Skeletal muscle satellite cell (primary cell): ENCODE measurements at regions not wholly inside any gene's neighbourhood (a gene's known extent, or its start where the extent isn't known, plus 50 kb on each side); places are given as distances from the start of the nearest gene placed in this dataset.
"Not testable (repeated sequence)": the region's sequence is repeated elsewhere in the genome, so short reads cannot be mapped to it uniquely, and the experiment has no call there.

Experiments used
- H3K27me3 ChIP-seq: 2 replicates; pipeline ENCODE4 v1.7.0; 2013; ENCODE audit warnings: low read length; ENCODE audit not compliant: control insufficient read depth, insufficient read depth
- H3K36me3 ChIP-seq: 2 replicates; pipeline ENCODE4 v1.7.0; 2013; ENCODE audit warnings: mild to moderate bottlenecking, control low read depth, low read length; ENCODE audit not compliant: insufficient read depth
- H3K4me1 ChIP-seq: 2 replicates; pipeline ENCODE4 v1.7.0; 2013; ENCODE audit warnings: low read length; ENCODE audit not compliant: control insufficient read depth, insufficient read depth
- H3K4me2 ChIP-seq: 2 replicates; pipeline ENCODE4 v1.7.0; 2013; ENCODE audit warnings: mild to moderate bottlenecking, low read length
- H3K4me3 ChIP-seq: 2 replicates; pipeline ENCODE4 v1.7.0; 2013; ENCODE audit warnings: low read length
- H3K9ac ChIP-seq: 2 replicates; pipeline ENCODE4 v1.7.0; 2013; ENCODE audit warnings: mild to moderate bottlenecking, low read depth, low read length, moderate library complexity
- H3K9me3 ChIP-seq: replicated peaks from 2 replicates; pipeline ENCODE4 v1.7.0; 2013; ENCODE audit warnings: mild to moderate bottlenecking, control low read depth, low read length

- Histone ChIP-seq H3K4me1 (no peaks in the 10 kb centered on the region), H3K9me3 (no peaks in the 10 kb centered on the region), H3K4me3 (no peak overlapping the region), H3K4me2 (no peak overlapping the region), H3K9ac (no peak overlapping the region), H3K36me3 (no peaks in the 10 kb centered on the region), H3K27me3 (no peaks in the 10 kb centered on the region)
Observed at GRCh38 chr9:32161209-32161608, 223.2 kb upstream of the ACO1 start.

GRCh38 chr9:32161720-32162119, 222.7 kb upstream of the ACO1 start:
- H3K9ac ChIP-seq, result no peak overlapping the region
- H3K9me3 ChIP-seq, result no peaks in the 10 kb centered on the region
- no peak overlapping the region for H3K4me2 ChIP-seq
- no peak overlapping the region for H3K4me3 ChIP-seq
- H3K36me3 ChIP-seq, result no peaks in the 10 kb centered on the region
- H3K4me1 ChIP-seq, result no peaks in the 10 kb centered on the region
- no peaks in the 10 kb centered on the region for H3K27me3 ChIP-seq

DNA sequence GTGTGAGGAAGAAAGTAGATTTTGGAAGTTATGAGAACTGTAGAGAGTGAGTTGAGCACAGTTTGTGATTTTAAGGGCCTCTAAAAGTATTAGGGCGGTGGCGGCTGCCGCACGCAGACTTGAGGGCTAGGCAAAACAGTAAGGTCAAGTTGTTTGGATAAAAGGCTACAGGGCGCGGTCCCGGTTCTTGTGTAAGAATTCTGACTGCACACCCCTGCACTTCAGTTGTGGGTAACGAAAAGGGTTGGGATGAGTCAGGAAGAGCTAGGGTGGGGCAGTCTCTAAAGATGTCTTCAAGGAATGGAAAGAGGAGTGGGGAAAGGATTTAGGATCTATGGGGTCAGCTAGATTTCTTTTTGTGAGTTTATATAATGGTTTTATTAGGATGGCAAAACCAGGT, 218.1 kb upstream of the ACO1 start:
- not testable (repeated sequence) for H3K4me3 ChIP-seq, H3K9me3 ChIP-seq, H3K4me1 ChIP-seq, H3K27me3 ChIP-seq, H3K9ac ChIP-seq, H3K4me2 ChIP-seq, H3K36me3 ChIP-seq

DNA sequence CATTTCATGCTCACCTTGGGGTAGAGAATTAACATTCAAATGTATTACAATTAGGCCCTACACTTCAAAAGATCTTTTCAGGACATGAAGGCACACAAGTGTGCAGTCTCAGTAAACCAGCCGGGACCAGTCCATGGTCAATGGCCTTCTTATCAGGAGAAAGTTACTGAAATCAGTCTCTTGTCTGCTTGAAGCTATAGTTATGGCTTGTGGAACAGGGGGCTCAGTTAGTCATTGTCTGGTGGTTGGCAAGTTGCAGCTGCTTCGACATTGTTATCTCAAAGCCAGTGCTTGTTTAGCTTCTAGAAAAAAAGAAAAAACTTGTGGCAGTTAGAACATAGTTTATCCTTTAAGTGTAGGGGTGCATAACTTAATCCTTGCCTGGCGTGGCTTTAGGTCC, 213.1 kb upstream of the ACO1 start:
- Histone ChIP-seq H3K9ac (no peak overlapping the region), H3K27me3 (no peaks in the 10 kb centered on the region), H3K36me3 (no peaks in the 10 kb centered on the region), H3K4me1 (no peaks in the 10 kb centered on the region), H3K4me2 (no peak overlapping the region), H3K4me3 (no peak overlapping the region), H3K9me3 (peaks cover 6% of the 10 kb centered on the region)

- Histone ChIP-seq H3K27me3 (no peaks in the 10 kb centered on the region), H3K9me3 (peaks cover 6% of the 10 kb centered on the region), H3K4me3 (no peak overlapping the region), H3K9ac (no peak overlapping the region), H3K36me3 (no peaks in the 10 kb centered on the region), H3K4me1 (no peaks in the 10 kb centered on the region), H3K4me2 (no peak overlapping the region)
Observed at GRCh38 chr9:32172256-32172655, 212.2 kb upstream of the ACO1 start.

DNA sequence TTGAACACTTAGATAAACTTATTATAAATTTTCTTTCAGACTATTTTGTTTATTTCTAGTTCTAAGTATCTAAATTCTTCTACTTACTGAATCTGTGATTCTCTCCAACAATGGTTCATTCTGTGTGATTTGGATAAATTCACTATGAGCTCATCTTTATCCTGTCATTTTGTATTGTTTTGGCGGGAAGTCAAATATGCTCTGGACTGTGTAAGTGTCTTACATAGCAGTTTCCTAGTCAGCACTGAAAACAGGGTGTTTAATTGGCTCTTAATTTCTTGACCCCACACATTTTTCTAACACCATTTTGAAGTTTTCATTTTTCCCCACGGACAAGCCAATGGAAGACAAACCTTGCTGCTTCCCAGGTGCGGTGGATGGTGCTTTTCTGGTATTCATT, 207.0 kb upstream of the ACO1 start:
- peaks cover 4% of the 10 kb centered on the region for H3K9me3 ChIP-seq
- no peak overlapping the region for H3K4me3 ChIP-seq
- no peak overlapping the region for H3K4me2 ChIP-seq
- H3K9ac ChIP-seq, result no peak overlapping the region
- H3K27me3 ChIP-seq, result no peaks in the 10 kb centered on the region
- no peaks in the 10 kb centered on the region for H3K36me3 ChIP-seq
- no peaks in the 10 kb centered on the region for H3K4me1 ChIP-seq

DNA sequence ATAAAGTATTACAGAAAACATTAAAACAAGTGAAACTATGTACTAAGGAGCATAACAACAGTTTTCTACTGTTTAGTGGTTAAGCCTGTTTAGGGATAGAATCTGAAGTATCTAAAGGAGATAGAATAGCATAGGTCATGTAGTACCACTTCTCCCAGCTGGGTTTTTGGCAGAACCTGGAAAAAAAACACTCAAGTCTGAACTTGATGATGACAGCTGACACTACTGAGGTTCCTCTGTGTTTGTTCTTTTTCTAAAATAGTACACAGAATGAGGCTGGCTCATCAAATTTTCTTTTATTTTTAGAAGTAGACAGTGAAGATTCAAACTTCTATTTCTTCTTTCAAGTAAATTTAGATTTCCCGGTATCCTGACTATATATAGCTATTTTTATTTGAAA, 203.8 kb upstream of the ACO1 start:
- Histone ChIP-seq H3K9me3 (no peaks in the 10 kb centered on the region), H3K4me3 (no peak overlapping the region), H3K36me3 (no peaks in the 10 kb centered on the region), H3K4me2 (no peak overlapping the region), H3K9ac (no peak overlapping the region), H3K27me3 (no peaks in the 10 kb centered on the region), H3K4me1 (no peaks in the 10 kb centered on the region)

DNA sequence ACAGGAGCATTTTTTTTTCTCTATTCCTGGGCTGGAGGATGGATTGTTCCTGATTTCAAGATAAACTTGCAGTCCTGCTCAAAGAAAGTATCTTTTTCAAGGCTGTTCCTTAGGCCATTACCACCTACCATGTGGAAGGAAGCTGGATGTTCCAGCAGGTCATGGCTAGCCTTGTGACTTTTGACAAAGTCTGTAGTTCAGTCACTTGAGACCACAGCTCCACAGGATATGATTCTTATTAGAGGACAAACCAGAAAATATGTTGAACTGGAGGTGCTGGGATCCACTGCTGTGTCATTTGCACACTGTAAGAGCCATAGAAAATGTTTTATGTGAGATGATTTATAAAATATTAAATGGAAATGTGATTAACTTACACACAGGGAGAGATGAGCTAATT, 184.2 kb upstream of the ACO1 start:
- no peaks in the 10 kb centered on the region for H3K4me1 ChIP-seq
- no peak overlapping the region for H3K4me2 ChIP-seq
- no peaks in the 10 kb centered on the region for H3K27me3 ChIP-seq
- H3K4me3 ChIP-seq, result no peak overlapping the region
- H3K36me3 ChIP-seq, result no peaks in the 10 kb centered on the region
- H3K9me3 ChIP-seq, result no peaks in the 10 kb centered on the region
- no peak overlapping the region for H3K9ac ChIP-seq

DNA sequence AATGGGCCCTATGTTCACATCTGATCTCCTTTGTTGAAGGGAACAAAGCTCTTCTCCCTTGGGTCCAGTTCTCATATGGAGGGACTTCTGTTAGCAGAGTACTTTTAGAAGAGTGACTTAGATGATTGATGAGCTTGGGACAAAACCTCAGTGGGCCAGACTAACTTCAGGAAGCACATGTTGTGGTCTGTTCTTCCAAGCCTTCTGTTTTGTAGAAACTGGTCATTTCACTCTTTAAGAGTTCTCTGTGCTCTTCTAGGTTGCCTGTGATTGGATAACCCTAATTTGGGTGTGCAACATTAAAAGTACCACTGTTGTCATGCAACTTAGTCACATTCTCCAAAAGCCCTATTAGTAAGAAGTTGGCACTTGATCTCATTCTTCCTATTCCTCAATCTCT, 183.5 kb upstream of the ACO1 start:
- H3K9me3 ChIP-seq, result no peaks in the 10 kb centered on the region
- H3K36me3 ChIP-seq, result no peaks in the 10 kb centered on the region
- no peak overlapping the region for H3K4me2 ChIP-seq
- H3K4me3 ChIP-seq, result no peak overlapping the region
- H3K9ac ChIP-seq, result no peak overlapping the region
- H3K27me3 ChIP-seq, result no peaks in the 10 kb centered on the region
- H3K4me1 ChIP-seq, result no peaks in the 10 kb centered on the region

DNA sequence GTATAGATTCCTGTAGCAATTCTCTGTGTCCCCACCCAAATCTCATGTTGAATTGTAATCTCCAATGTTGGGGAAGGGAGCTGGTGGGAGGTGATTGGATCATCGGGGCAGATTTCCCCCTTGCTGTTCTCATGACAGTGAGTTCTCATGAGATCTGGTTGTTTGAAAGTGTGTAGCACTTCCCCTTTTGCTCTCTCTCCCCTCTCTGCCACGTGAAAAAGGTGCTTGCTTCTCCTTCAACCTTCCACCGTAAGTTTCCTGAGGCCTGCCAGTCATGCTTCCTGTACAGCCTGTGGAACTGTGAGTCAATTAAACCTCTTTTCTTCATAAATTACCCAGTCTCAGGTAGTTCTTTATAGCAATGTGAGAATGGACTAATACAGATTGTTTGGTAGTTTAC, 175.3 kb upstream of the ACO1 start:
- H3K9ac ChIP-seq, H3K27me3 ChIP-seq, H3K4me2 ChIP-seq: not testable (repeated sequence)

GRCh38 chr9:32218100-32218767, 166.2 kb upstream of the ACO1 start:
- H3K9ac ChIP-seq, result no peak overlapping the region

More for the DNA sequence above, 175.3 kb upstream of the ACO1 start:
- not testable (repeated sequence) for H3K36me3 ChIP-seq, H3K4me1 ChIP-seq, H3K4me3 ChIP-seq, H3K9me3 ChIP-seq

DNA sequence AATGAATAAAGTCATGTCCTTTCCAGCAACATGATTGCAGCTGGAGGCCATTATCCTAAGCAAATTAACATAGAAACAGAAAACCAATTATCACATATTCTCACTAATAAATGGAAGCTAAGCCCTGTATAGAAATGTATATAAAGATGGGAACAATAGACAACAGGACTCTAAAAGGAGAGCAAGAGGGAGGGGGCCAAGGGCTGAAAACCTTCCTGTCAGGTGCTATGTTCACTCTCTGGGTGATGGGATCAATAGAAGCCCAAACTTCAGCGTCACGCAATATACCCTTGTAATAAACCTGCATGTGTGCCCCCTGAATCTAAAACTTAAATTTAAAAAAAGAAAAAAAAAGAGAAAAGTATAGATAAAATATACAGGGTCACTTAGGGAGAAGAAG, 163.7 kb upstream of the ACO1 start:
- H3K4me2 ChIP-seq, result no peak overlapping the region
- no peaks in the 10 kb centered on the region for H3K9me3 ChIP-seq
- no peaks in the 10 kb centered on the region for H3K36me3 ChIP-seq
- H3K4me3 ChIP-seq, result no peak overlapping the region
- no peak overlapping the region for H3K9ac ChIP-seq
- H3K27me3 ChIP-seq, result no peaks in the 10 kb centered on the region
- no peaks in the 10 kb centered on the region for H3K4me1 ChIP-seq

More at GRCh38 chr9:32218100-32218767, 166.2 kb upstream of the ACO1 start:
- Histone ChIP-seq H3K4me2 (no peak overlapping the region), H3K4me3 (no peak overlapping the region), H3K36me3 (no peaks in the 10 kb centered on the region), H3K9me3 (no peaks in the 10 kb centered on the region), H3K4me1 (no peaks in the 10 kb centered on the region), H3K27me3 (no peaks in the 10 kb centered on the region)
